ENCODE measurements at regions not wholly inside any gene's neighbourhood (a gene's known extent, or its start where the extent isn't known, plus 50 kb on each side); places are given as distances from the start of the nearest gene placed in this dataset.

- H3K4me3 ChIP-seq: no peak overlapping the region
- no peaks in the 10 kb centered on the region for H3K36me3 ChIP-seq
- H3K27me3 ChIP-seq: no peaks in the 10 kb centered on the region
- no peaks in the 10 kb centered on the region for H3K4me1 ChIP-seq
- H3K27ac ChIP-seq: no peak overlapping the region
- H3K9me3 ChIP-seq: no peaks in the 10 kb centered on the region
- no peak for DNase-seq
- 46 to 68% methylated on average over 2 of the region's 2 CpGs for WGBS, 2 donors (ENCODE audit: low coverage in 1 of 2)
- in situ Hi-C loops (cut with MboI; ENCODE audit: low pct_ligation_motif_present in 1 of 4, low pct_unique_long_range_greater_than_20kb in 1 of 4, low sequenced_read_pairs in 3 of 4) (no loop called here), intact Hi-C loops (cut with DNase I; ENCODE audit: low total_unique reads) (no loop called here)
- TF ChIP-seq POLR2AphosphoS5 (IDR thresholded peaks at IDR 0.05) (no peak), EP300 (IDR thresholded peaks at IDR 0.05; ENCODE audit: low read depth) (no peak), CTCF (IDR thresholded peaks at IDR 0.05) (no peak), POLR2A (IDR thresholded peaks at IDR 0.05) (no peak)
These were observed 602.4 kb upstream of the CDH18 start for GRCh38 chr5:20590356-20590755.

GRCh38 chr5:20575571-20575970 lies 587.6 kb upstream of the CDH18 start:
- WGBS, 2 donors (ENCODE audit: low coverage in 1 of 2): 36 to 50% methylated on average over 2 to 5 of the region's 5 CpGs
- no peaks in the 10 kb centered on the region for H3K27me3 ChIP-seq
- no peaks in the 10 kb centered on the region for H3K4me1 ChIP-seq
- no peak overlapping the region for H3K27ac ChIP-seq
- H3K4me3 ChIP-seq: no peak overlapping the region
- H3K9me3 ChIP-seq: no peaks in the 10 kb centered on the region
- H3K36me3 ChIP-seq: no peaks in the 10 kb centered on the region
- in situ Hi-C loops (cut with MboI; ENCODE audit: low pct_ligation_motif_present in 1 of 4, low pct_unique_long_range_greater_than_20kb in 1 of 4, low sequenced_read_pairs in 3 of 4) (no loop called here), intact Hi-C loops (cut with DNase I; ENCODE audit: low total_unique reads) (loop anchor here (1.0 kb wide), 1 partner anchor 28 kb away; no protein-coding TSS in a partner anchor)
- TF ChIP-seq CTCF (IDR thresholded peaks at IDR 0.05): no peak
- no peak for TF ChIP-seq POLR2A (IDR thresholded peaks at IDR 0.05)
- no peak for TF ChIP-seq EP300 (IDR thresholded peaks at IDR 0.05; ENCODE audit: low read depth)
- no peak for TF ChIP-seq POLR2AphosphoS5 (IDR thresholded peaks at IDR 0.05)
- no peak for DNase-seq

- no peak for TF ChIP-seq CTCF (IDR thresholded peaks at IDR 0.05)
- TF ChIP-seq EP300 (IDR thresholded peaks at IDR 0.05; ENCODE audit: low read depth): no peak
- no peak for TF ChIP-seq POLR2AphosphoS5 (IDR thresholded peaks at IDR 0.05)
- no peak for TF ChIP-seq POLR2A (IDR thresholded peaks at IDR 0.05)
- in situ Hi-C loops (cut with MboI; ENCODE audit: low pct_ligation_motif_present in 1 of 4, low pct_unique_long_range_greater_than_20kb in 1 of 4, low sequenced_read_pairs in 3 of 4): no loop called here
These were observed 586.6 kb upstream of the CDH18 start for GRCh38 chr5:20574576-20574975.

GRCh38 chr5:20572614-20573013 lies 584.6 kb upstream of the CDH18 start:
- no peak for DNase-seq
- Histone ChIP-seq H3K27ac (no peak overlapping the region), H3K4me3 (no peak overlapping the region), H3K4me1 (no peaks in the 10 kb centered on the region), H3K9me3 (no peaks in the 10 kb centered on the region), H3K36me3 (no peaks in the 10 kb centered on the region), H3K27me3 (no peaks in the 10 kb centered on the region)
- in situ Hi-C loops (cut with MboI; ENCODE audit: low pct_ligation_motif_present in 1 of 4, low pct_unique_long_range_greater_than_20kb in 1 of 4, low sequenced_read_pairs in 3 of 4) (no loop called here), intact Hi-C loops (cut with DNase I; ENCODE audit: low total_unique reads) (no loop called here)
- no peak for TF ChIP-seq CTCF (IDR thresholded peaks at IDR 0.05)
- TF ChIP-seq EP300 (IDR thresholded peaks at IDR 0.05; ENCODE audit: low read depth): no peak
- no peak for TF ChIP-seq POLR2AphosphoS5 (IDR thresholded peaks at IDR 0.05)
- TF ChIP-seq POLR2A (IDR thresholded peaks at IDR 0.05): no peak

More at GRCh38 chr5:20574576-20574975, 586.6 kb upstream of the CDH18 start:
- intact Hi-C loops (cut with DNase I; ENCODE audit: low total_unique reads): no loop called here
- no peaks in the 10 kb centered on the region for H3K4me1 ChIP-seq
- no peak overlapping the region for H3K4me3 ChIP-seq
- no peak overlapping the region for H3K27ac ChIP-seq
- 90 to 92% methylated on average over 4 of the region's 4 CpGs for WGBS, 2 donors (ENCODE audit: low coverage in 1 of 2)
- no peaks in the 10 kb centered on the region for H3K9me3 ChIP-seq
- DNase-seq: no peak
- no peaks in the 10 kb centered on the region for H3K27me3 ChIP-seq
- no peaks in the 10 kb centered on the region for H3K36me3 ChIP-seq

Measured in transverse colon (tissue), 4 donors.